ENCODE measurements at regions not wholly inside any gene's neighbourhood (a gene's known extent, or its start where the extent isn't known, plus 50 kb on each side); places are given as distances from the start of the nearest gene placed in this dataset.
A peak's percentile ranks its signal among the peaks of the same experiment; 100 is the strongest.

DNA sequence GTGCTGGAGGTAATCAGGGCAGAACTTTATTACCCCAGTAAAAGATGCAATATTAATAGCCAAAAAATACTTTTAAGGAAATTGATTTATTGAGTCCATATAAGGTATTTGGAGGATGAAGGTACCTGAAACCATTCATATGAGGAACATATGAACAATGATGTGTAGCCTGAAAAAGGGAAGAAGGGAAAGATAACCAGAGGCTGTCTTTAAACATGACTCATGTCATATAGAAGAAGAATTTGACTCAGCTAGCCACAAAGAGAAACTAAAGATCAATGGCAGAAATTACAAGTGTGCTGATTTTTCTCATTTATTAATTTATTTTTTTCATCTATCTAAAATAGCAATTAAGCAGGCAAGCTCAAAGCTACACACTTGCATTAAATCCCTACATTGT, 136.2 kb upstream of the DUSP10 start:
- no peak for DNase-seq
- intact Hi-C loops (cut with DNase I, micrococcal nuclease), result no loop called here
- H3K36me3 ChIP-seq (ENCODE audit: low read depth), result no peaks in the 10 kb centered on the region
- H3K9me3 ChIP-seq, result no peaks in the 10 kb centered on the region
- H3K4me3 ChIP-seq, result no peak overlapping the region
- no peaks in the 10 kb centered on the region for H3K4me1 ChIP-seq (ENCODE audit: low read depth)
- TF ChIP-seq CTCF (IDR thresholded peaks at IDR 0.05), result no peak
- no peak for ATAC-seq

DNA sequence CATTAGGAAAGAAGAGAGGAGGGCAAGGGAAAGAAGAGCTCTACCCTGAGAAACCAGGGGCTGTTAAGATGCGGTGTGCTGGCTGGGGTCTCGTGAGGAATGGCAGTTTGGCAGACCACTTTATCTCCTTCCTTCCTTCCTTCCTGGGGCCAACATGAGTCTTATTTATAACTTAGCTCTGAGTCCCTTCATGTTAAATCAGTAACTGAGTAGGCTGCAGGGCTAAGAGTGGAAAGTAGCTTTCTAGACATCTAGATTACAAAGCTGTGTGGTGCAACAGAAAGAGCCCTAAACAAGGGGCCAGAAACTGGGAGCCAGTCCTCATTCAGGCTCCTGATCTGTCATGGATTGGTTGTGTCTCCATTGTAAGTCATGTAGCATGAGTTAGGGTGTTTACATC, 135.4 kb upstream of the DUSP10 start:
- DNase-seq (no peak), ATAC-seq (no peak)
- no peaks in the 10 kb centered on the region for H3K9me3 ChIP-seq
- H3K4me1 ChIP-seq (ENCODE audit: low read depth), result no peaks in the 10 kb centered on the region
- H3K4me3 ChIP-seq, result no peak overlapping the region
- H3K36me3 ChIP-seq (ENCODE audit: low read depth), result no peaks in the 10 kb centered on the region
- intact Hi-C loops (cut with DNase I, micrococcal nuclease), result no loop called here
- TF ChIP-seq CTCF (IDR thresholded peaks at IDR 0.05), result no peak

DNA sequence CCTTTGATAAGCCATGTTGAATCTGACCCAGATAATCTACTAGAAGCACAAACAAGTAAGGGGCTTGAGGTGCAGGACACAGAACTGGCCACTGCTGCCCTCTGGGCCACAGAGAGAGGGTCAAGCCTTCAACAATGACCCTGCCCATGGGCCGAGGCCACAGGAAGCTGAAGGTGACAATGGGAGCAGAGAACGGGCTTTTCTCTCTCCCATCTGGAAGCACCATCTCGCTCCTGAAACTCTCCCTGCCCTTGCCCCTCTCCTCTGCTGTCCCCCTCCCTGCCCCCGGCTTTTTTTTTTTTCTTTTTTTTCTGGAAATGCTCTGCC, 133.1 kb upstream of the DUSP10 start:
- Histone ChIP-seq H3K36me3 (ENCODE audit: low read depth) (no peaks in the 10 kb centered on the region), H3K9me3 (no peaks in the 10 kb centered on the region), H3K4me3 (no peak overlapping the region), H3K4me1 (ENCODE audit: low read depth) (no peaks in the 10 kb centered on the region)
- DNase-seq, result no peak
- no peak for ATAC-seq
- intact Hi-C loops (cut with DNase I, micrococcal nuclease), result no loop called here
- TF ChIP-seq CTCF (IDR thresholded peaks at IDR 0.05), result no peak

DNA sequence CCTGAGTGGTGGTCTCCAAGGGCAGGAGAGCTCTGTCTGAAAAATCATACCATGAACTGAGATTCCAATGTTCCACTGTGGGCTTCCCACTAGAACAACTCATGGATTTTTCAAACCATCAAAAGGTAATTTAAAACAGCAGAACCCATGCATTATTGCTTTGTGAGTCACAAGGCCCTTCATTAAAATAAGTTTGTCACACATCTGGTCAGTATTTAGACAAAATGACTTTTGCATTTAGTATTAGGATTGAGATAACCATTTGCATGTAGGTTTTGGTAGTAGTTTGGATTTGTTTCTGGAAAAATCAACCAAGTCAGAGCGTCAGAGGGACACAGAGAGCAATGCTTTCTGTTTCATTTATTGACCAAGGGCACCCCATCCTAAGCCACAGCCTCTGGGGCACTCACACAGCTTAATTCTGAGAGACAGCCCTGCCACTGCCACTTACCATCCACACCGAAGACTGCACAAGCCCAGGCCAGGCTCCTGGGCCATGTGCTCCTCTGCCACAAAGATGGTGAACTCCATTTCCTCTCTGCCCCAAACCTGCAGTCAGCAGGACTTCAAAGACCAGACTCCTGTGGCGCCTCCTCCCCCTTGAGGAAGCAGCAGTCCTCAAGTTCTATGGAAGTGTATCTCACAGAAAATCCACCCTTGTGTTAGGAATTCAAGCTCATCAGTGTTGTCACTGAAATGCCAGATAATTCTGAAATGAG, 132.6 kb upstream of the DUSP10 start:
- Histone ChIP-seq H3K4me1 (ENCODE audit: low read depth) (no peaks in the 10 kb centered on the region), H3K9me3 (no peaks in the 10 kb centered on the region), H3K4me3 (no peak overlapping the region), H3K36me3 (ENCODE audit: low read depth) (no peaks in the 10 kb centered on the region)
- DNase-seq (no peak), ATAC-seq (no peak)
- no peak for TF ChIP-seq CTCF (IDR thresholded peaks at IDR 0.05)
- intact Hi-C loops (cut with DNase I, micrococcal nuclease), result no loop called here

DNA sequence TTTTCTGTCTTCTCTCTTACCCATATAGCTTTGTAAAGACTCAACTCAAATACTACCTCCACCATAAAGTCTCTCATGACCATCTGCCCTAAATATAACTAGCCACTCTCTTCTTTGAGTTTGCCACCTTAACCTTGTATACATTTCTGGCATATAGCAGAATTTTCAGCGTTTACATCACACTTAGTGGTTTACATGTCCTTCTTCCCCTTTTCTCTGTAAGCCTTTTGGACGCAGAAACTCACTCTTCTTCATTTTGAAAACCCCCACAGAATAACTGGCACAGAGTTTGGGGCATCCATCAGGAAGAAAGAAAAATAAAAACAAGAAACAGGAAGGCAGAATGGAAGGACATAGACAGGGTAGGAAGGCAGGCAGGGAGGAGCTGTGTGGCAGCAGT, 131.8 kb upstream of the DUSP10 start:
- intact Hi-C loops (cut with DNase I, micrococcal nuclease), result no loop called here
- no peak for TF ChIP-seq CTCF (IDR thresholded peaks at IDR 0.05)
- DNase-seq (no peak), ATAC-seq (no peak)
- no peaks in the 10 kb centered on the region for H3K36me3 ChIP-seq (ENCODE audit: low read depth)
- H3K4me1 ChIP-seq (ENCODE audit: low read depth), result peaks cover 2% of the 10 kb centered on the region
- no peaks in the 10 kb centered on the region for H3K9me3 ChIP-seq
- no peak overlapping the region for H3K4me3 ChIP-seq

DNA sequence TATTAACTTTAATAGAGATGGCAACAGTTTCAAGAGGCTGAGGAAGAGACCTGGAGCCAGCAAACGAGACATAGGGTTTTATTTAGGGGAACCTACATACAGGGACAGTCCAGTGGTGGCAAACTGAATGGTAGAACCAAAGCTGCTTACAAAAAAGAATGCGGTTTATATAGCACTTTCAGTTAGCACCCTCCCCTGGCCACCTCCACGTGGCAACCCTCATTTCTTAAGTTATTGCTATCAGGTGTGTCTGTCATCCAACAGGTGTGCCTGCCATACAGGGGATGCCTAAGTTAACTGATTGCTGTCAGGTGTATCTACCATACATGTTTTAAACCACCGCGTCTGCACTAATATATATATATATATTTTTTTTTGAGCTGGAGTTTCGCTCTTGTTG, 129.2 kb upstream of the DUSP10 start:
- intact Hi-C loops (cut with DNase I, micrococcal nuclease), result no loop called here
- Histone ChIP-seq H3K9me3 (no peaks in the 10 kb centered on the region), H3K36me3 (ENCODE audit: low read depth) (no peaks in the 10 kb centered on the region), H3K4me1 (ENCODE audit: low read depth) (peaks cover 2% of the 10 kb centered on the region), H3K4me3 (no peak overlapping the region)
- DNase-seq (no peak), ATAC-seq (peak; percentile 29)
- no peak for TF ChIP-seq CTCF (IDR thresholded peaks at IDR 0.05)

All from mucosa of descending colon (tissue), 3 donors.